NCI-H128 (cell line): ENCODE measurements at regions not wholly inside any gene's neighbourhood (a gene's known extent, or its start where the extent isn't known, plus 50 kb on each side); places are given as distances from the start of the nearest gene placed in this dataset.

ENCODE experiments used
- DNase-seq: peaks from one replicate; lab custom pipeline; 2025; ENCODE audit not compliant: unreplicated experiment; lab: John Stamatoyannopoulos, UW

GRCh38 chr14:42322531-42323284, 716.0 kb downstream of the LRFN5 start:
- DNase-seq, result no peak

- DNase-seq, result no peak
These were observed 713.3 kb downstream of the LRFN5 start for GRCh38 chr14:42319996-42320395.

GRCh38 chr14:42316693-42317092, 710.0 kb downstream of the LRFN5 start:
- DNase-seq, result peak; percentile 62

GRCh38 chr14:42311876-42312275, 705.2 kb downstream of the LRFN5 start:
- DNase-seq, result no peak

- DNase-seq, result no peak
These were observed 700.7 kb downstream of the LRFN5 start for GRCh38 chr14:42307239-42307825.

- no peak for DNase-seq
These were observed 693.0 kb downstream of the LRFN5 start for GRCh38 chr14:42299692-42300091.

GRCh38 chr14:42293180-42293579, 686.5 kb downstream of the LRFN5 start:
- DNase-seq, result no peak

- DNase-seq, result no peak
These were observed 671.2 kb downstream of the LRFN5 start for GRCh38 chr14:42277840-42278239.

GRCh38 chr14:42269234-42269633, 662.6 kb downstream of the LRFN5 start:
- DNase-seq, result no peak

GRCh38 chr14:42248131-42248530, 641.5 kb downstream of the LRFN5 start:
- DNase-seq, result no peak

- no peak for DNase-seq
These were observed 634.4 kb downstream of the LRFN5 start for GRCh38 chr14:42241101-42241500.

- no peak for DNase-seq
These were observed 623.3 kb downstream of the LRFN5 start for GRCh38 chr14:42229976-42230375.

- no peak for DNase-seq
These were observed 622.6 kb downstream of the LRFN5 start for GRCh38 chr14:42229294-42229693.

- DNase-seq, result no peak
These were observed 621.9 kb downstream of the LRFN5 start for GRCh38 chr14:42228611-42229010.

GRCh38 chr14:42224053-42224888, 617.6 kb downstream of the LRFN5 start:
- peak; percentile 50 for DNase-seq

- DNase-seq, result peak; percentile 83
These were observed 616.3 kb downstream of the LRFN5 start for GRCh38 chr14:42222924-42223471.

- DNase-seq, result no peak
These were observed 608.4 kb downstream of the LRFN5 start for GRCh38 chr14:42214981-42215491.

GRCh38 chr14:42200957-42201356, 594.3 kb downstream of the LRFN5 start:
- DNase-seq, result no peak

- no peak for DNase-seq
These were observed 591.3 kb downstream of the LRFN5 start for GRCh38 chr14:42198010-42198409.

GRCh38 chr14:42192738-42193653, 586.3 kb downstream of the LRFN5 start:
- DNase-seq, result no peak
